Stomach (tissue), 4 donors: ENCODE measurements at regions not wholly inside any gene's neighbourhood (a gene's known extent, or its start where the extent isn't known, plus 50 kb on each side); places are given as distances from the start of the nearest gene placed in this dataset.

Experiments
- CTCF ChIP-seq, 7 experiments: fragments of 450-650 bp in 4 of 7; fragments of 200-600 bp in 3 of 7; sonication (generic) in 3 of 7; IDR thresholded peaks; one replicate each; pipeline ENCODE4 v1.5.1; 2016 to 2019; ENCODE audit warnings: antibody characterized with exemption in 7 of 7, control low read depth in 2 of 7, mild to moderate bottlenecking in 1 of 7
- POLR2A ChIP-seq, 4 donors: fragments of 450-650 bp; IDR thresholded peaks; one replicate each; pipeline ENCODE4 v1.6.1; 2016; ENCODE audit warnings: antibody characterized with exemption in 4 of 4, control low read depth in 2 of 4, mild to moderate bottlenecking in 1 of 4, moderate library complexity in 1 of 4

- TF ChIP-seq CTCF (IDR thresholded peaks at IDR 0.05) (no peak), POLR2A (IDR thresholded peaks at IDR 0.05) (no peak)
Measured at GRCh38 chr20:11734431-11734830, 183.3 kb upstream of the BTBD3 start.
